ENCODE measurements at regions not wholly inside any gene's neighbourhood (a gene's known extent, or its start where the extent isn't known, plus 50 kb on each side); places are given as distances from the start of the nearest gene placed in this dataset.

- no peak for DNase-seq
These were observed 50.1 kb upstream of the CD180 start for GRCh38 chr5:67246546-67247268.
